BLaER1 treated with 17β-estradiol and CSF1 and Interleukin-3, amounts not matched to agents 10 nM and 100 nM (cell line): ENCODE measurements at regions not wholly inside any gene's neighbourhood (a gene's known extent, or its start where the extent isn't known, plus 50 kb on each side); places are given as distances from the start of the nearest gene placed in this dataset.
"Not testable (repeated sequence)": the region's sequence is repeated elsewhere in the genome, so short reads cannot be mapped to it uniquely, and the experiment has no call there.

ENCODE experiments used
- H3K27ac ChIP-seq, 11 experiments: shearing (Covaris generic); formaldehyde crosslinking; 2 replicates each; pipeline ENCODE4 v1.8.1; 2022
- H3K27me3 ChIP-seq, 11 experiments: shearing (Covaris generic); formaldehyde crosslinking; 2 replicates each; pipeline ENCODE4 v1.8.1; 2022
- H3K36me3 ChIP-seq, 11 experiments: shearing (Covaris generic); formaldehyde crosslinking; 2 replicates each; pipeline ENCODE4 v1.8.1; 2022
- H3K4me1 ChIP-seq, 10 experiments: shearing (Covaris generic); formaldehyde crosslinking; 2 replicates each; pipeline ENCODE4 v1.8.1; 2022
- H3K4me2 ChIP-seq, 11 experiments: shearing (Covaris generic); formaldehyde crosslinking; 2 replicates each; pipeline ENCODE4 v1.8.1; 2022
- H3K4me3 ChIP-seq, 10 experiments: shearing (Covaris generic); formaldehyde crosslinking; 2 replicates each; pipeline ENCODE4 v1.8.1; 2022
- H3K9ac ChIP-seq, 11 experiments: shearing (Covaris generic); formaldehyde crosslinking; 2 replicates each; pipeline ENCODE4 v1.8.1; 2022
- H3K9me3 ChIP-seq, 11 experiments: shearing (Covaris generic); formaldehyde crosslinking; replicated peaks in 1 of 11; 2 replicates each; pipeline ENCODE4 v1.8.1; 2022
- H4K20me1 ChIP-seq, 11 experiments: shearing (Covaris generic); formaldehyde crosslinking; 2 replicates each; pipeline ENCODE4 v1.8.1; 2022
- Cebpa-rat ChIP-seq, 11 experiments: shearing (Covaris generic); IDR thresholded peaks; 2 replicates each; pipeline ENCODE4 v1.8.1; 2022

DNA sequence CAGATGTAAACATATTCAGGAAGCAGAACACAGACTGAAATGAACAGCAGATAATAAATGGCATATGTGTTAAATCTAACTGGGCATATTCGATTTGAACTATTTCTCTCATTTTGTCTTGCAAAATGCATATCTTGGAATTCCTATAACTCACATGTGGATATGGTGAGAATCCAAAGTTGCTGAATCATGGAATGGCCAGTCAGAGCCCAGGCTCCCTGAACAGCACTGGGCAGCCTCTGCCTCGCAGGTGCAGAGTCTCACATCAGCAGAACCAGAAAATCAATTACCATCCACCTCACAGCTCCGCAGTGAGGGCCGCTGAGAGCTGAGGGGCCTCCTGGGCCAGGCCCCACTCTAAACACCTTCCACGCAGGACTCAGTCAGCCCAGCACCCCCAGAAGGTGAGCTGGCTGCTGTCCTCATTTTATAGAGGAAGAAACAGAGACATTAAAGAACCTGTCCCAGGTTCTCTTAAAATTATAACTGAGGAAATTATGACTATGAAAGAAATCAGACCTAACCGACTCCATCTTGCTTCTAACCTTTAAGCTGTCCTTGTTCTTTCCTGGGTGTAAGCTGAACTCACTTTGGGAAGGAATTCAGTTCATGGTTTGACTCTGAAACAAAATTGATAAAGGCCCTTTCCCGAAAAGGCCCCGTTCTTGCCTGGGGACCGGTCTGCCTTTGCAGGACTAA is 269.1 kb upstream of the SFSWAP start:
- Histone ChIP-seq H3K4me3 (no peak overlapping the region), H3K9ac (no peak overlapping the region), H4K20me1 (peaks cover 0 to 9% (median 0%) of the 10 kb centered on the region in 11 experiments; a peak in 1 of 22 replicates), H3K27me3 (no peaks in the 10 kb centered on the region), H3K4me2 (no peak overlapping the region), H3K4me1 (peaks cover 0 to 18% (median 12%) of the 10 kb centered on the region in 10 experiments; a peak in 14 of 20 replicates), H3K36me3 (no peaks in the 10 kb centered on the region), H3K27ac (no peak overlapping the region), H3K9me3 (no peaks in the 10 kb centered on the region)
- TF ChIP-seq Cebpa-rat (IDR thresholded peaks at IDR 0.05), result no peak

- Histone ChIP-seq H3K9me3 (no peaks in the 10 kb centered on the region), H3K4me3 (no peak overlapping the region), H3K27ac (no peak overlapping the region), H3K36me3 (no peaks in the 10 kb centered on the region), H3K27me3 (no peaks in the 10 kb centered on the region), H3K9ac (no peak overlapping the region), H4K20me1 (peaks cover 0 to 9% (median 0%) of the 10 kb centered on the region in 11 experiments; a peak in 1 of 22 replicates), H3K4me2 (no peak overlapping the region), H3K4me1 (peaks cover 0 to 12% (median 6%) of the 10 kb centered on the region in 10 experiments; a peak in 12 of 20 replicates)
- no peak for TF ChIP-seq Cebpa-rat (IDR thresholded peaks at IDR 0.05)
Observed at GRCh38 chr12:131442337-131442918, 268.5 kb upstream of the SFSWAP start.

DNA sequence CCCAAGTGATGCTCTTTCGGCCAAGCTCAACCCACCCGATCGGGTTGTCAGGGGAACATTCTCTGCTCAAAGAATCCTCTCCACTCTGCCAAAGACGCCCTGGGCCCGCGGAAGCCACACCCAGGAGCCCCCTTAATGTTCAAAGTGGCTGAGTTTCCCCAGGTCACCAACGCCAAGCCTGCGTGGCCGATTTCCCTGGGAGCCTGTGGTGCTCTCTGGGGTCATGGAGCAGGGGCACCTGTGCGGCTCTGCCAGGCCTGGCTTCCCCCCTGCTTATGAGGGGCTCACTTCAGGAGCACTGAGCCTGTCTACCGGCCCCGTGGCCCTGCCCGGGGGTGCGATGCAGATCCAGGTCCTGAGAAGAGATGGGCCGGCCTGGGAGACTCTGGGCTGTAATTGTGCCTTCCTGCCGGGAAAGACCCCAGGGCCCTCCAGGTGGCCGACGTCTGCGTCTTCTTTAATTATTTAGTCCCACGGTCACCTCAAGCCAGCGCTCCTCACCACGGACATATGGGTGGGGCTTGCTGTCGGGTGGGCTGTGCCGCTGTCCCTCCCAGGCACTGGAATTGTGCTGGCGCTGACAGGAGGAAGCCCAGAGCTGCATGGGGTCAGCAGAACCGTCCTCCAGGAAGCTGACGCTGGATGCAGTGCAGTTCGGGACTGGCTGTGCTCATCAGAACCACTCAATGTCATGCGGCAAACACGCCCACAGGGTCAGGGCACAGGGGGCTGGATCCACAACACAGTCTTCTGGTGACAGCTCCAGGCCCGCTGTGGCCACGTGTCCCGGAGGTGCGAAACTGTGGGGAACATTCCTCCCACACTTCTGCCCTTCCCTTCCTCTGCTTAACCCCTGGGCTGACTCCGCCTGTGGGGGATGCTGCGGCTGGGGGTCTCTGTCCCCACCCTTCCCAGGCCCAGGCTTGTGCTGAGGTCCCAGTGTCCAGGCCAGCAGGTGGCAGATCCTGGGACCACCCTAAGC is 267.6 kb upstream of the SFSWAP start:
- TF ChIP-seq Cebpa-rat (IDR thresholded peaks at IDR 0.05), result no peak
- H3K27me3 ChIP-seq, result no peaks in the 10 kb centered on the region
- H3K9ac ChIP-seq, result no peak overlapping the region
- H3K4me1 ChIP-seq, result 0 out of 20 replicates have a peak, but pooled peaks cover 0 to 7% (median 0%) of the 10 kb centered on the region in 10 experiments
- H3K27ac ChIP-seq, result no peak overlapping the region
- no peak overlapping the region for H3K4me3 ChIP-seq
- no peaks in the 10 kb centered on the region for H3K9me3 ChIP-seq
- H3K4me2 ChIP-seq, result no peak overlapping the region
- H3K36me3 ChIP-seq, result no peaks in the 10 kb centered on the region
- 0 out of 22 replicates have a peak, but pooled peaks cover 0 to under 1% (median 0%) of the 10 kb centered on the region in 11 experiments for H4K20me1 ChIP-seq

GRCh38 chr12:131444220-131445164 is 266.4 kb upstream of the SFSWAP start:
- no peak overlapping the region for H3K27ac ChIP-seq
- TF ChIP-seq Cebpa-rat (IDR thresholded peaks at IDR 0.05), result no peak
- H3K27me3 ChIP-seq, result no peaks in the 10 kb centered on the region

DNA sequence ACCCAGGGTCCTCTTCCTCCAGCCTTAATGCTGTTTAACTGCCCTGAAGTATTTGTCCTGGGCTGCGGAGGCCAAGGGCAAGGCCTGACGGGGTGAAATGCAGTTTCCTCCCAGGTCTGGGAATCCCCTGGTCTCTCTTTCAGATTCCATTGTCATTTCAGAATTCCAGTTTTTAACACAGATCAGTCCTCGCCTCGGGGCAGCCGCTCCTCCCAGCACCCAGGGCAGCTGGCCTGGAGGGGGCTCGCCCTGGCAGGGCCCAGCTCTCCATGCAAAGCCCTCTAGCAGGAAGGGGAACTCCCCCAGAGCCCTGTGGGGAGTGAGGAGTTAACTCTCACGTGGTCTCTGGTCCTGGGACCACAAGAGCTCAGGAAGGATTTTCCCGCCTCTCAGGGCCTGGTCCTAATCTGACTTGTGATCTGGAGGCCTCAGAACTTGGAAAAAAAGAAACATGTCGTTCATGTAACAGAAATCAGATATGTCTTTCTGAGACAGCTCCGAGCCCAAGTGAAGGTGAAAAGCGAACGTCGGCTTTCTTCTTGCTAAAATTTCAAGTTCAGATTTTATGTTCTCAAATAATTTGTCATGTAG is 265.6 kb upstream of the SFSWAP start:
- Histone ChIP-seq H4K20me1 (no peaks in the 10 kb centered on the region), H3K9me3 (0 out of 22 replicates have a peak, but pooled peaks cover 0 to 8% (median 0%) of the 10 kb centered on the region in 11 experiments), H3K27ac (no peak overlapping the region), H3K4me1 (0 out of 20 replicates have a peak, but pooled peaks cover 0 to 7% (median 0%) of the 10 kb centered on the region in 10 experiments), H3K4me2 (peak overlapping the region in 1 of 11 experiments; percentile 18; a peak in 1 of 22 replicates), H3K9ac (peak overlapping the region in 2 of 11 experiments; percentile 15 to 38; a peak in 3 of 22 replicates), H3K36me3 (no peaks in the 10 kb centered on the region), H3K4me3 (no peak overlapping the region), H3K27me3 (no peaks in the 10 kb centered on the region)
- no peak for TF ChIP-seq Cebpa-rat (IDR thresholded peaks at IDR 0.05)

More at GRCh38 chr12:131444220-131445164, 266.4 kb upstream of the SFSWAP start:
- no peak overlapping the region for H3K4me3 ChIP-seq
- H3K4me1 ChIP-seq, result 0 out of 20 replicates have a peak, but pooled peaks cover 0 to 7% (median 0%) of the 10 kb centered on the region in 10 experiments
- 0 out of 22 replicates have a peak, but pooled peaks cover 0 to 7% (median 0%) of the 10 kb centered on the region in 11 experiments for H3K9me3 ChIP-seq
- no peaks in the 10 kb centered on the region for H4K20me1 ChIP-seq
- no peak overlapping the region for H3K4me2 ChIP-seq
- H3K9ac ChIP-seq, result 0 out of 22 replicates have a peak overlapping the region, but pooled peaks of 1 of the 11 experiments have one; percentile 15
- no peaks in the 10 kb centered on the region for H3K36me3 ChIP-seq

DNA sequence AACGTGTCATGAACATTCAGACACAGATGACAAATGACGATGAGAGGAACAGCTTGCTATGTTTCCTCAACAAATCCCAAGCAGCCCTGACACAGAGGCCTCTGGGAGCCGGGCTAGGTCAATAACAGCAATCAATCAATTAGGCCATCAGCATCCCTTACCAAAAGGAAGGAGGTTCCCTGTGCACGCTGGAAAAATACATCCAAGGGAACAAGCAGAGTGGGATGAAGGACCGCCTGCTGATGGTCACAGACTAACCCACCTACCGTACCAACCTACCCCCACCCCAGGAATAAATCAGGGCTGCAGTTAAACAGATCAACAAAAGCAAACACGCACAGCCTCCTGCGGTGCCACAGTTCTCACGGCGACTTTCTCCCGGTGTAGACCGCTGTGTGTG is 265.1 kb upstream of the SFSWAP start:
- Histone ChIP-seq H3K9ac (no peak overlapping the region), H3K4me3 (no peak overlapping the region), H3K4me2 (no peak overlapping the region), H3K27ac (no peak overlapping the region), H3K36me3 (no peaks in the 10 kb centered on the region), H4K20me1 (no peaks in the 10 kb centered on the region), H3K4me1 (0 out of 20 replicates have a peak, but pooled peaks cover 0 to 7% (median 0%) of the 10 kb centered on the region in 10 experiments), H3K9me3 (peaks cover 0 to 13% (median 0%) of the 10 kb centered on the region in 11 experiments; a peak in 2 of 22 replicates), H3K27me3 (no peaks in the 10 kb centered on the region)
- no peak for TF ChIP-seq Cebpa-rat (IDR thresholded peaks at IDR 0.05)

- not testable (repeated sequence) for H3K4me2 ChIP-seq, H3K36me3 ChIP-seq, H3K4me1 ChIP-seq, H3K27me3 ChIP-seq, H3K27ac ChIP-seq, H4K20me1 ChIP-seq, H3K9ac ChIP-seq, H3K4me3 ChIP-seq
- peaks cover 0 to 21% (median 8%) of the 10 kb centered on the region in 11 experiments; a peak in 11 of 22 replicates for H3K9me3 ChIP-seq
Observed at GRCh38 chr12:131447636-131448035, 263.3 kb upstream of the SFSWAP start.
